22Rv1 (cell line): ENCODE measurements at regions not wholly inside any gene's neighbourhood (a gene's known extent, or its start where the extent isn't known, plus 50 kb on each side); places are given as distances from the start of the nearest gene placed in this dataset.

Experiments used
- CTCF ChIP-seq: fragments of 450-650 bp; IDR thresholded peaks from 2 replicates; pipeline ENCODE4 v1.5.1; 2017; ENCODE audit warnings: mild to moderate bottlenecking
- ZFX ChIP-seq: fragments of 450-650 bp; IDR thresholded peaks from 2 replicates; pipeline ENCODE4 v1.6.1; 2017; ENCODE audit warnings: antibody characterized with exemption, borderline replicate concordance

- TF ChIP-seq CTCF (no peak), ZFX (no peak)
Measured at GRCh38 chr14:76699209-76699938, 61.9 kb upstream of the VASH1 start.
